GM19467 (cell line): ENCODE measurements at regions not wholly inside any gene's neighbourhood (a gene's known extent, or its start where the extent isn't known, plus 50 kb on each side); places are given as distances from the start of the nearest gene placed in this dataset.
"Not testable (repeated sequence)": the region's sequence is repeated elsewhere in the genome, so short reads cannot be mapped to it uniquely, and the experiment has no call there.

Source experiments
- ATAC-seq: cut with Tn5 transposase; IDR thresholded peaks from one replicate; pipeline ENCODE4 v1.9.1; 2021; ENCODE audit warnings: mild to moderate bottlenecking, moderate library complexity; ENCODE audit not compliant: unreplicated experiment

- ATAC-seq: not testable (repeated sequence)
Observed at GRCh38 chr5:110985882-110986281, 85.6 kb upstream of the TSLP start.

GRCh38 chr5:110987573-110987972 is 83.9 kb upstream of the TSLP start:
- not testable (repeated sequence) for ATAC-seq

- ATAC-seq: no peak
Observed at GRCh38 chr5:110996742-110997141, 74.8 kb upstream of the TSLP start.

GRCh38 chr5:111002036-111002435 is 69.5 kb upstream of the TSLP start:
- ATAC-seq: no peak

- no peak for ATAC-seq
Observed at GRCh38 chr5:111003623-111004022, 67.9 kb upstream of the TSLP start.

GRCh38 chr5:111004291-111004690 is 67.2 kb upstream of the TSLP start:
- no peak for ATAC-seq

GRCh38 chr5:111010783-111011182 is 60.7 kb upstream of the TSLP start:
- no peak for ATAC-seq

GRCh38 chr5:111013011-111013410 is 58.5 kb upstream of the TSLP start:
- ATAC-seq: no peak

GRCh38 chr5:111016801-111017200 is 54.7 kb upstream of the TSLP start:
- no peak for ATAC-seq

- no peak for ATAC-seq
Observed at GRCh38 chr5:111017731-111018130, 53.8 kb upstream of the TSLP start.
